ENCODE measurements at regions not wholly inside any gene's neighbourhood (a gene's known extent, or its start where the extent isn't known, plus 50 kb on each side); places are given as distances from the start of the nearest gene placed in this dataset.

- WGBS (ENCODE audit: insufficient coverage), result 74% methylated on average over 7 of the region's 10 CpGs
- Histone ChIP-seq H3K4me2 (replicated peaks; ENCODE audit: low read depth, low read length, poor library complexity, severe bottlenecking) (no peak overlapping the region), H3K4me1 (ENCODE audit: control insufficient read depth in 2 of 2, insufficient read depth in 2 of 2, low read length in 2 of 2) (no peaks in the 10 kb centered on the region), H3K27me3 (replicated peaks in 1 of 4; ENCODE audit: control extremely low read depth in 1 of 4, control insufficient read depth in 3 of 4, insufficient read depth in 4 of 4, low read length in 3 of 4) (no peaks in the 10 kb centered on the region), H3K9ac (ENCODE audit: low read length) (no peak overlapping the region), H4K20me1 (ENCODE audit: control insufficient read depth, insufficient read depth, low read length, poor library complexity, severe bottlenecking) (no peaks in the 10 kb centered on the region), H3K4me3 (ENCODE audit: control extremely low read depth in 1 of 5, extremely low read depth in 1 of 5, insufficient read depth in 1 of 5, low read depth in 2 of 5, low read length in 4 of 5) (no peak overlapping the region), H3K36me3 (replicated peaks in 1 of 2; ENCODE audit: control extremely low read depth in 1 of 2, control insufficient read depth in 1 of 2, extremely low read depth in 1 of 2, insufficient read depth in 2 of 2, low read length in 1 of 2) (no peaks in the 10 kb centered on the region), H3K79me2 (ENCODE audit: control insufficient read depth, insufficient read depth, low read length) (no peaks in the 10 kb centered on the region), H3K27ac (ENCODE audit: low read length in 2 of 2) (no peak overlapping the region), H3K9me3 (ENCODE audit: control extremely low read depth in 1 of 3, control insufficient read depth in 2 of 3, insufficient read depth in 1 of 3, low read length in 2 of 3) (peaks cover 0 to 10% (median 0%) of the 10 kb centered on the region in 3 donors), H2AFZ (ENCODE audit: insufficient read depth, low read depth, low read length, poor library complexity, severe bottlenecking) (no peak overlapping the region)
- ATAC-seq (ENCODE audit: low read depth) (no peak), DNase-seq (no peak)
- ChIA-PET POLR2A (no interaction called here), CTCF (no interaction called here)
- H3K4me3 Mint-ChIP-seq, result no peak overlapping the region
- no peak overlapping the region for H3K27ac Mint-ChIP-seq
- no peaks in the 10 kb centered on the region for H3K9me3 Mint-ChIP-seq (ENCODE audit: insufficient read depth)
- TF ChIP-seq EZH2 (IDR thresholded peaks at IDR 0.05; ENCODE audit: borderline replicate concordance, insufficient read depth, low read depth, low read length, poor library complexity, severe bottlenecking) (no peak), CTCF (IDR thresholded peaks at IDR 0.05) (no peak)
- no peaks in the 10 kb centered on the region for H3K27me3 Mint-ChIP-seq
- intact Hi-C loops (cut with micrococcal nuclease), result no loop called here
- H3K4me1 Mint-ChIP-seq, result no peaks in the 10 kb centered on the region
These were observed 896.1 kb downstream of the PCDH18 start for GRCh38 chr4:136636155-136636554.

DNA sequence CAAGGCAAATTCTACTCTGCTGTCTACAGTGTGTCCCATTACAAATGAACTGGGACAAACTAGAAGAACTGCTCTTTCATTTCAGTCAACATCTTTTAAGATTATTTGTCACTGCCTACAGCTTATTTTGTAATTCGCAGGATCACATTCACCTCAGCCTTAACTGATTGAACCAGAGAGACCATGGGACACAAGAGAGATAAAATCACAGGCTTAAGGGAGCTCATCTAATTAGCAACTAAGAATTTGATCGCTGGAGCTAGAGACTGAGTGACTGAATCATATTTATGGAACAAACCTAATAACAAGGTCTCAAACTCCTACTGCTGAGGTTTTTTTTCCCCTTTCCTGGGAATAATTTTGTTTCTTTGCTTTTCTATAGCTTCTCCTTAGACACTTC lies 898.2 kb downstream of the PCDH18 start:
- TF ChIP-seq CTCF (IDR thresholded peaks at IDR 0.05), result no peak
- TF ChIP-seq EZH2 (IDR thresholded peaks at IDR 0.05; ENCODE audit: borderline replicate concordance, insufficient read depth, low read depth, low read length, poor library complexity, severe bottlenecking), result no peak

More for the DNA sequence above, 898.2 kb downstream of the PCDH18 start:
- no CpG with 5 or more reads among the region's 2 CpGs for whole genome bisulfite sequencing (ENCODE audit: insufficient coverage)
- no peak overlapping the region for H3K4me3 ChIP-seq (ENCODE audit: control extremely low read depth in 1 of 5, extremely low read depth in 1 of 5, insufficient read depth in 1 of 5, low read depth in 2 of 5, low read length in 4 of 5)
- POLR2A ChIA-PET, result no interaction called here
- no peaks in the 10 kb centered on the region for H3K27me3 ChIP-seq (replicated peaks in 1 of 4; ENCODE audit: control extremely low read depth in 1 of 4, control insufficient read depth in 3 of 4, insufficient read depth in 4 of 4, low read length in 3 of 4)
- ATAC-seq (ENCODE audit: low read depth), result no peak
- H3K27me3 Mint-ChIP-seq, result no peaks in the 10 kb centered on the region
- H3K4me1 Mint-ChIP-seq, result no peaks in the 10 kb centered on the region
- H3K36me3 ChIP-seq (replicated peaks in 1 of 2; ENCODE audit: control extremely low read depth in 1 of 2, control insufficient read depth in 1 of 2, extremely low read depth in 1 of 2, insufficient read depth in 2 of 2, low read length in 1 of 2), result no peaks in the 10 kb centered on the region
- no peak for DNase-seq
- no peaks in the 10 kb centered on the region for H3K9me3 Mint-ChIP-seq (ENCODE audit: insufficient read depth)
- H3K9me3 ChIP-seq (ENCODE audit: control extremely low read depth in 1 of 3, control insufficient read depth in 2 of 3, insufficient read depth in 1 of 3, low read length in 2 of 3), result peaks cover 0 to 4% (median 0%) of the 10 kb centered on the region in 3 donors
- intact Hi-C loops (cut with micrococcal nuclease), result no loop called here
- no peak overlapping the region for H2AFZ ChIP-seq (ENCODE audit: insufficient read depth, low read depth, low read length, poor library complexity, severe bottlenecking)
- H3K9ac ChIP-seq (ENCODE audit: low read length), result no peak overlapping the region
- H3K79me2 ChIP-seq (ENCODE audit: control insufficient read depth, insufficient read depth, low read length), result no peaks in the 10 kb centered on the region
- no peak overlapping the region for H3K27ac Mint-ChIP-seq
- H3K4me3 Mint-ChIP-seq, result no peak overlapping the region
- no peak overlapping the region for H3K27ac ChIP-seq (ENCODE audit: low read length in 2 of 2)
- H3K4me1 ChIP-seq (ENCODE audit: control insufficient read depth in 2 of 2, insufficient read depth in 2 of 2, low read length in 2 of 2), result no peaks in the 10 kb centered on the region
- no peak overlapping the region for H3K4me2 ChIP-seq (replicated peaks; ENCODE audit: low read depth, low read length, poor library complexity, severe bottlenecking)
- CTCF ChIA-PET, result no interaction called here
- H4K20me1 ChIP-seq (ENCODE audit: control insufficient read depth, insufficient read depth, low read length, poor library complexity, severe bottlenecking), result no peaks in the 10 kb centered on the region
